ENCODE measurements at regions not wholly inside any gene's neighbourhood (a gene's known extent, or its start where the extent isn't known, plus 50 kb on each side); places are given as distances from the start of the nearest gene placed in this dataset.

DNA sequence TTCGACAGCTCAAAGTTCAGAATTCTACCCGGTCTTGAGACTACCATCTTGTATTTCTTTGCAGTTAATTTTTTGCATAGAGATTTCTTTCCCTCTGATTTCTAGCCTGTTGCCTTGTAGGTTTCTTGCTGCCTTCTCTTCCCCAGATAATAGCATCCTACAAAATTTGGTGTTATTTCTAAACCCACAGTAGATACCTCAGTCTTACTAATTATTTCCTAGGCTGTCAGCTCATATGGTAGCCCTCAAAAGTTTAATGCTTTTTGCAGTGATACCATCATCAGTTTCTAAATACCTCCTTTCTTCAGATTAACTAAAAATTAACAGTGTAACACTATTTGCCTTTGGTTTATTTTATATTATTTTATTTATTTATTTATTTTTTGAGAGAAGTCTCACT is 61.9 kb upstream of the TMPO start:
- DNase-seq = no peak

DNA sequence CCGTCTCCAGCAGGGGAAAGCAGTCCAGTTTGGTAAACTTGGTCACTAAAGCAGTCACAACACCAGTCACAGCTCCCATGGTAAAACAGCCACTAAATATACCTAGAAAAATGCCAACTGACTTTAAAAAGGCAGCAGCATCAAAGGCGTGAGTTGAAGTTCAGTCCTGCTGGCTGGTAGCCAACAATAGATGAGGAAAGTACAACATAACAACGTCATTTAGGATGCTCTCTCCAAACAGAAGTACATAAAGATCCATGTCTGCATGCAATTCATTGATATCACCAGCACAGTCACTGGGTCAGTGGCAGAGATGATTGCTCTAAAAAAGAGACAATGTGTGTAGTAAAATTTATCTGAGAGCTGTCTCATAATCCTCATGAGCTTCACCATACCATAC is 59.3 kb upstream of the TMPO start:
- DNase-seq = no peak

DNA sequence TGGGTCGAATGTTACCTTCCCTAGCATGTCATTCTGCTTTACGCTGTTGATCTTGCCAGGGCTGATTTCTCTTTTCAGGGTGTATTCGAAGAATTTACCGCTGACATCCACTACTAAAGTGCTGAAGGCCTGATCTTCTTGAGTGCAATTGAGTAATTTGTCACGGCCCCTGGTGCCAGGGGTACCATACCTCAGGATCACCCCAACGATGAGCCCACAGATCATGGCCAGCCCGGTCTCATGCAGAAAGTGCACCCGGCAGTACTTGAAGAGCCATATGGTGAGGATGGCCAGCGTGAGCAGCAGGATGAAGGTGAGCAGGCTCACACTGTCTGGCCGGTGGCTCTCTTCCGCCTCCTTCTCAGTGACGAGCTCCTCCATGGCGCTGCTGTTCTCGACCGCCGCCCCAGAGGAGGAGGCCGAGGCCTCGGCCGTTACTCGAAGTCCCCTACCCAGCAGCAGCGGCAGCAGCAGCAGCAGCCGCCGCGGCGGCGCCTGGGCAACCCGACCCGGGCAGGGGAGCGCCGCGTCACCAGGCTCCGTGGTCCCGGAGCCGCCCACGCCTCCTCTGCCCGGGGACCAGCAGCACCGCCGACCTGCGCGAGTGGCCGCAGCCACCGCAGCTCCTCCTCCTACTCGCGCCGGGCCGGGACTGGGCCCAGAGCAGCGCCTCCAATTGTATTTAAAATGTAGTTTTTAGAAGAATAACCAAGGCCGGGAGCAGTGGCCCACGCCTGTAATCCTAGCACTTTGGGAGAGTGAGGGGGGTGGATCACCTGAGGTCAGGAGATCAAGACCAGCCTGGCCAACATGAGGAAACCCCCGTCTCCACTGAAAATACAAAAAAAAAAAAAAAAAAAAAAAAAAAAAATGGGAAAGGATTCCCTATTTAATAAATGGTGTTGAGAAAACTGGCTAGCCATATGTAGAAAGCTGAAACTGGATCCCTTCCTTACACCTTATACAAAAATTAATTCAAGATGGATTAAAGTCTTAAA is 58.5 kb upstream of the TMPO start:
- DNase-seq = no peak

DNA sequence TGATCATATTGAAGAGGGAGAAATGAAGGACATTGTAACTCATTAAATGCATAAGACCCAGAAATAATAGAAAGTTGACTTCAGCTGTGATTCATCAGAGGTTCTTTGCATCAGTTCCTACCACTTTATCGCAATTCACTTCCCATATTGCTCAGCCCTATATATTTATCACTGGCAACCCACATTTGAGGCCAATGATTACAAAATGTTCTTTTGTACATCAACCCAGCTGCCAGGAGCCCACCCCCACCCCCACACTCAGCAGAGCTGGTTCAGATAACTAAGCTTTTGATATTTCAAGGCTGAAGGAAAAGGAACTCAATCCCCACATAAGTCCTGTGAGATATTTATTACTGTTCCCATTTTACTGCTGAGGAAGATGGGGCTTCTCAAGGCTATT is 51.2 kb upstream of the TMPO start:
- DNase-seq = no peak

DNA sequence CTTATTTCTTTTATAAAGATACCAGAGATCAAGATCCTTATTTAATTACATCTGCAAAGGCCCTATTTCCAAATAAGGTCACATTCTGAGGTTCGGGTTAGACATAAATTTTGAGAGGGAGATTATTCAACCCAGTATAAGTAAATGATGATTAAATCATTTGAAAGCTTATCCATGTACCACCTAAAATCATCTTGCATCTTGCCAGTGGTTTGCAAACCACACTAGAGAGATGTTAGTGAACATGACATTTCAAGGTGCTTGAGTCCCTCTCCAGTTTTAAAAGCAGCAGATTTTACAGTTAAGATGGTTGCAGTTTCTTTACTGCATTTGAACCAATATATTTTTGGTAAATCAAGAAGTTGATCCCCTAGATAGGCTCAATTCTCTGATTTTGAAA is 49.9 kb upstream of the TMPO start:
- DNase-seq = no peak
